ENCODE measurements at regions not wholly inside any gene's neighbourhood (a gene's known extent, or its start where the extent isn't known, plus 50 kb on each side); places are given as distances from the start of the nearest gene placed in this dataset.

GRCh38 chr5:124061068-124061430, 549.1 kb downstream of the CSNK1G3 start:
- DNase-seq (ENCODE audit: low spot score) = no peak
- H3K27ac ChIP-seq = no peak overlapping the region
- H3K9me3 ChIP-seq = no peaks in the 10 kb centered on the region
- TF ChIP-seq CTCF (IDR thresholded peaks at IDR 0.05) = no peak
- H3K27me3 ChIP-seq = no peaks in the 10 kb centered on the region
- peaks cover 0 to 18% of the 10 kb centered on the region in 2 donors for H3K4me1 ChIP-seq
- no peaks in the 10 kb centered on the region for H3K36me3 ChIP-seq
- no peak overlapping the region for H3K4me3 ChIP-seq

GRCh38 chr5:124060413-124061067, 548.6 kb downstream of the CSNK1G3 start:
- no peak for DNase-seq (ENCODE audit: low spot score)
- TF ChIP-seq CTCF (IDR thresholded peaks at IDR 0.05) = no peak
- Histone ChIP-seq H3K36me3 (no peaks in the 10 kb centered on the region), H3K9me3 (no peaks in the 10 kb centered on the region), H3K4me3 (no peak overlapping the region), H3K27ac (no peak overlapping the region), H3K4me1 (peaks cover 0 to 18% of the 10 kb centered on the region in 2 donors), H3K27me3 (no peaks in the 10 kb centered on the region)

- H3K36me3 ChIP-seq = no peaks in the 10 kb centered on the region
- no peak for DNase-seq (ENCODE audit: low spot score)
- no peak for TF ChIP-seq CTCF (IDR thresholded peaks at IDR 0.05)
- H3K4me3 ChIP-seq = no peak overlapping the region
- H3K9me3 ChIP-seq = no peaks in the 10 kb centered on the region
- H3K4me1 ChIP-seq = peaks cover 0 to 18% of the 10 kb centered on the region in 2 donors
- H3K27me3 ChIP-seq = no peaks in the 10 kb centered on the region
- no peak overlapping the region for H3K27ac ChIP-seq
Measured at GRCh38 chr5:124060011-124060410, 548.0 kb downstream of the CSNK1G3 start.

GRCh38 chr5:124059200-124059599, 547.2 kb downstream of the CSNK1G3 start:
- no peak for TF ChIP-seq CTCF (IDR thresholded peaks at IDR 0.05)
- no peaks in the 10 kb centered on the region for H3K36me3 ChIP-seq
- no peaks in the 10 kb centered on the region for H3K9me3 ChIP-seq
- peaks cover 0 to 18% of the 10 kb centered on the region in 2 donors for H3K4me1 ChIP-seq
- H3K27me3 ChIP-seq = no peaks in the 10 kb centered on the region
- no peak overlapping the region for H3K4me3 ChIP-seq
- no peak overlapping the region for H3K27ac ChIP-seq
- no peak for DNase-seq (ENCODE audit: low spot score)

- Histone ChIP-seq H3K27ac (no peak overlapping the region), H3K4me3 (peak overlapping the region in 1 of 2 donors; percentile 10)
Measured at GRCh38 chr5:124057724-124058231, 545.8 kb downstream of the CSNK1G3 start.

More at GRCh38 chr5:124057724-124058231, 545.8 kb downstream of the CSNK1G3 start:
- no peak for TF ChIP-seq CTCF (IDR thresholded peaks at IDR 0.05)
- Histone ChIP-seq H3K36me3 (no peaks in the 10 kb centered on the region), H3K4me1 (peaks cover 0 to 18% of the 10 kb centered on the region in 2 donors), H3K9me3 (no peaks in the 10 kb centered on the region), H3K27me3 (no peaks in the 10 kb centered on the region)
- DNase-seq (ENCODE audit: low spot score) = no peak
